GM20000 (cell line): ENCODE measurements at regions not wholly inside any gene's neighbourhood (a gene's known extent, or its start where the extent isn't known, plus 50 kb on each side); places are given as distances from the start of the nearest gene placed in this dataset.

Experiments used
- DNase-seq: peaks from one replicate; pipeline ENCODE4 v3.0.0; 2012; ENCODE audit warnings: low spot score
- TF ChIP-seq, protein P1 (sequence below): IDR thresholded peaks from 2 replicates; pipeline ENCODE4 v1.5.1; 2012; ENCODE audit warnings: mild to moderate bottlenecking, control low read depth; ENCODE audit errors: extremely low read depth, missing control alignments

DNA sequence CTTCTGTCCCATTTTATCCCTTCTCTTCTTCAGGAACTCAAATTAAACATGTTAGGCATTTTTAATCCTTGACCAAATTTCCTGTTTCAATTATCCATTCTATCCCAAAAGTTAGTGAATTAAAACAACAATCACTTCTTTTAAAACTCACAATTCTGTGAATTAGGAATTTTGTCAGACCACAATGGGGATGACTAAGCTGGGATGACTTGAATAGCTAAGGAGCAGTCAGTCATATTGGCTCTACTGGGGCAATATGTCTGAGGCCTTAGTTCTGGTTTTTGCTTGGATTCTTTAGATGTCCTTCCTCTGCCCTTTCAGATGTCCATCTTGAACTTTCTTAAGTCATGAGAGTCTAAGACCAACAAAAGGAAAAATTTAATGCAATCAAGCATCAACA, 178.2 kb upstream of the TGFBR2 start:
- DNase-seq: no peak
- TF ChIP-seq, protein P1, sequence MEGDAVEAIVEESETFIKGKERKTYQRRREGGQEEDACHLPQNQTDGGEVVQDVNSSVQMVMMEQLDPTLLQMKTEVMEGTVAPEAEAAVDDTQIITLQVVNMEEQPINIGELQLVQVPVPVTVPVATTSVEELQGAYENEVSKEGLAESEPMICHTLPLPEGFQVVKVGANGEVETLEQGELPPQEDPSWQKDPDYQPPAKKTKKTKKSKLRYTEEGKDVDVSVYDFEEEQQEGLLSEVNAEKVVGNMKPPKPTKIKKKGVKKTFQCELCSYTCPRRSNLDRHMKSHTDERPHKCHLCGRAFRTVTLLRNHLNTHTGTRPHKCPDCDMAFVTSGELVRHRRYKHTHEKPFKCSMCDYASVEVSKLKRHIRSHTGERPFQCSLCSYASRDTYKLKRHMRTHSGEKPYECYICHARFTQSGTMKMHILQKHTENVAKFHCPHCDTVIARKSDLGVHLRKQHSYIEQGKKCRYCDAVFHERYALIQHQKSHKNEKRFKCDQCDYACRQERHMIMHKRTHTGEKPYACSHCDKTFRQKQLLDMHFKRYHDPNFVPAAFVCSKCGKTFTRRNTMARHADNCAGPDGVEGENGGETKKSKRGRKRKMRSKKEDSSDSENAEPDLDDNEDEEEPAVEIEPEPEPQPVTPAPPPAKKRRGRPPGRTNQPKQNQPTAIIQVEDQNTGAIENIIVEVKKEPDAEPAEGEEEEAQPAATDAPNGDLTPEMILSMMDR: no peak

DNA sequence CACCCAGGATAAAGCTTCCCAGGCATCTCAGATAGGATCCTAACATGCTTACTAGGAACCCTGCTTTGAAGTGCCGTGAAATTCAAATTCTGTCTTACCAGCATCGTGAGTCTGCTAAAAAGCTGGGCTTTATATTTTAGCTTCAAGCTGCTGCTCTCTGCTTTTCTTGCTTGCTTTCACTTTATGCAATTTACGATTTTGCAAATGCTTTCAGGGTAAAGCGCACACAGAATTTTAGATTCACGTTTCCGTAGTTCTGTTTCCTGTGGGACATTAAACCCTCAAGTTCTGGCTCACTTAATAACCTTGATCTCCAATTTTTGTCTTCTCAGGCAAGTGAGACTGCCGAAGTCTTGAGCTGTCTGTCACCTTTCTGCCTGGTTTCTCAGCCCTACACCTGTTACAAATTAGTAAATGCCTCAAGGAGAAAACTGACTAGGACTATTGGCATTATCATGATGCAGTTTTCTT, 170.5 kb upstream of the TGFBR2 start:
- DNase-seq: no peak
- TF ChIP-seq, protein P1: no peak

DNA sequence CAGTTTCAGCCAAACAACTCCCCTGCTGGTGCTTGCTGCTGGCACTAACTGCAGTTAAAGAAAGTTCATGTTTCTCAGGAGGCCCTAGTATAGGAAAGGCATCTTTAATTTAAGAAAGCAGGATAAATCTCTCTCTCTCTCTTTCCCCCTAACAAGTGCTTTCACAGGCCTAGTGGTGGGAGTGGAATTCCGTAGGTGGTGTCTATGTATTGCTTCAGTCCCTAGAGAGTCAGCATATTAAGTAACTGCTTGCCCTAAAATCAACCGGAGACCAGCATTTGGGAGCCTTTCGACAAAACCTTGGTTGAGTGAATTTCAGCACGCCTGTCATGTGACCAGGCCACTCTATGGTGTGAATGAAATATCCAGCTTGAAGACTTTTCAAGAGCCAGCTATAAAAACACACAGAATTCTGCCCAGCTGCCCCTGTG, 169.2 kb upstream of the TGFBR2 start:
- no peak for DNase-seq

DNA sequence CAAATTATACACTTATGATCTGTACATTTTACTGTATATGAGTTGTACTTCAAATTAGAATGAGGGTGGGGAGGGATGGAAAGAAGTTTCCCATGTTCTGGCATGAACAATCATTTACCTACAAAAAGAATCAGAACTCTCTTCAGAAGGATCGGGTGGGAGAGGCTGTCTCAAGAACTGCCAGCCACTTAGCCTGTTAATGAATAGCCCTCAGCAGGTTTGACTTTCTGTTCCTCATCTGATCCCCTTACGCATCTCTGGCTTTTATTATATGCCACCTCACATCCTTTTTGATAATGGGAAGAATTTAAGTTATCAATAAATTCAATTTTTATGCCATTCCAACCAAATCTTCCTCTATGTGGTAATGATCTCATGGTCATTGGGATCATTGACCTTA, 168.3 kb upstream of the TGFBR2 start:
- no peak for DNase-seq
- TF ChIP-seq, protein P1: no peak

More for the DNA sequence above, 169.2 kb upstream of the TGFBR2 start:
- TF ChIP-seq, protein P1: no peak

DNA sequence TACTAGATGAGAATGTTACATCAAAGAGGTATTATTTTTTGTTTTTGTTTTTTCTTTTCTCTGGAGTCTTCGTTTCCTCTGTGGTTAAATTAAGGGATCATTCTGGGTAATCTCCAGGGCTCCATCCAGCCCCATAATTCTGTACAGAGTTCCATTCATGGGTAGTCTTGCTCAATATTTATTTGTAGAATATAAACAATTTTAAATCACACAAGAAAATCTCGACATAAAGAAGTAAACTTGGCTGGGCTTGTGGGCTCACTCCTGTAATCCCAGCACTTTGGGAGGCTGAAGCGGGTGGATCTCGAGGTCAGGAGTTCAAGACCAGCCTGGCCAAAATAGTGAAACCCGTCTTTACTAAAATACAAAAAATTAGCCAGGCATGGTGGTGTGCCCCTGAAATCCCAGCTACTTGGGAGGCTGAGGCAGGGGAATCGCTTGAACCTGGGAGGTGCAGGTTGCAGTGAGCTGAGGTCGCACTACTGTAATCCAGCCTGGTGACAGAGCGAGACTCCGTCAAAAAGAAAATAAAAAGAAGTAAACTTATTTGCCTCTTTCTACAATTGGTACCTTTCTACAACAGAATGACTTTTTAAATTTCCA, 166.8 kb upstream of the TGFBR2 start:
- no peak for DNase-seq
- TF ChIP-seq, protein P1: no peak

DNA sequence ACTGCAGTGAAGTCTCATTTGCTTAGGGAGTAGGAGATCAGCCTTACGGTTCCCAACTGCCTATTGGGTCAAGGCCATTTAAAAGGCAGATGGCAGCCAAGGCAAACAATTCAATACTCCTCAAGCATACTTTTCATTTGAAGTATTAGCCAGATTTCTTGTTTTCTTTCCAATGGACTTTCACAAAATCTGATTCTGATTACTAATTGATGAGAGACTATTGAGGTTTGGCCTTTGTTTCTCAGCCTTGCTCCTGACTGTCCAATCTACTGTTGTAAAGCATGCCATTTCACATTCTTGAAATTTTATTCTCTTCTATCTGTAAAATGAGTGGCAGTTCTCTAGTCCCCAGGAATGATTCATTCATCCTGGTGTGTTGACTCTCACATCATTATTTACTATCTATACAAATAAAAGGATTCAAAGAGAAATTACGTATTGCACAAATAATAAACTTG, 166.2 kb upstream of the TGFBR2 start:
- DNase-seq: no peak

DNA sequence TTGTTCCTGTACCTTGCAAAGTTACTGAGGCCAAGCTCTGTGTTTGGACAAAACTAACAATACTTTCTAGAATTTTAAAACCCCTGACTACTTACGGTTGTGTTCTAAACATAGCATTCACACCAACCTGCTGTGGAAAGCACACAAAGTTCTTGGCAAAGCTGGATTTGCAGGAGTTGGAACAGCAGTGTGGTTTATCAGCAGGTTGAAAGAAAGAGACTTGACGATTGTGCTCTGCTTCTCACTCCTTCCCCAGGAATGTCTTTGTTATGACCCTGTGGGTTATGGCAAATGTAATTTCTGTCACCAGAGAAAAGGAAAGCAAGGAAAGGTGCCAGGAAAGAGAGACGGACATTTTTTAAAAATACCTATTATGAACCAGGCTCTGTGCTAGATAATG, 165.5 kb upstream of the TGFBR2 start:
- TF ChIP-seq, protein P1: no peak
- no peak for DNase-seq

More for the DNA sequence above, 166.2 kb upstream of the TGFBR2 start:
- TF ChIP-seq, protein P1: no peak
